ENCODE measurements at regions not wholly inside any gene's neighbourhood (a gene's known extent, or its start where the extent isn't known, plus 50 kb on each side); places are given as distances from the start of the nearest gene placed in this dataset.

DNA sequence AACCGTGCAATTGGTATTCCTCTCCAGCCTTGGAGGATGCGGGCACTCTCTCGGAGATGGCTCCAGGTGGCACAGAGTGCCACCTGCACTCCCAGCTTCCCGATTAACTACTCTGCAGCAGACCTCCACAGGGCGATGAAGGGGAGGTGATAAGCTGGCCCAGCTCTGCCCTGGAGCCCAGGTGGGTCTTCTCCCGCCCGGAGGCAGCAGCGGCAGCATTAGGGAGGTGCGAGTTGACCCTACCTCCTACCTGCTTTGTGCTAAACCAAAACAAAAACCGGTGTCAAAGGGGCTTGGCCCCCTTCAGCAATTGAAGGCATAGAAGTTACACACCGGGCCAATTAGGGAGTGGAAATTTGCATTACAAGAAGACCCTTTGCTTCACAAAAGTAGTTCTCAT, 137.4 kb upstream of the MAMLD1 start:
- Histone ChIP-seq H3K36me3 (ENCODE audit: low read depth, low read length) (no peaks in the 10 kb centered on the region), H3K27me3 (ENCODE audit: low read length) (no peaks in the 10 kb centered on the region), H4K20me1 (ENCODE audit: low read length) (no peaks in the 10 kb centered on the region), H3K9ac (ENCODE audit: low read length) (no peak overlapping the region), H3K9me3 (ENCODE audit: low read length) (no peaks in the 10 kb centered on the region), H3K4me3 (ENCODE audit: low read length) (no peak overlapping the region), H3K9me2 (replicated peaks; ENCODE audit: low read length) (no peaks in the 10 kb centered on the region), H2AFZ (ENCODE audit: low read length) (no peak overlapping the region), H3K4me1 (ENCODE audit: insufficient read depth, low read length) (no peaks in the 10 kb centered on the region), H3K27ac (ENCODE audit: low read length) (no peak overlapping the region), H3K79me2 (ENCODE audit: low read length) (no peaks in the 10 kb centered on the region), H3K4me2 (ENCODE audit: low read length) (no peak overlapping the region), H3F3A (ENCODE audit: low read length, unreplicated experiment) (no peaks in the 10 kb centered on the region)
- ChIA-PET CTCF (no interaction called here), POLR2A (ENCODE audit: unreplicated experiment) (no interaction called here)
- no peak for DNase-seq
- TF ChIP-seq, protein P1, sequence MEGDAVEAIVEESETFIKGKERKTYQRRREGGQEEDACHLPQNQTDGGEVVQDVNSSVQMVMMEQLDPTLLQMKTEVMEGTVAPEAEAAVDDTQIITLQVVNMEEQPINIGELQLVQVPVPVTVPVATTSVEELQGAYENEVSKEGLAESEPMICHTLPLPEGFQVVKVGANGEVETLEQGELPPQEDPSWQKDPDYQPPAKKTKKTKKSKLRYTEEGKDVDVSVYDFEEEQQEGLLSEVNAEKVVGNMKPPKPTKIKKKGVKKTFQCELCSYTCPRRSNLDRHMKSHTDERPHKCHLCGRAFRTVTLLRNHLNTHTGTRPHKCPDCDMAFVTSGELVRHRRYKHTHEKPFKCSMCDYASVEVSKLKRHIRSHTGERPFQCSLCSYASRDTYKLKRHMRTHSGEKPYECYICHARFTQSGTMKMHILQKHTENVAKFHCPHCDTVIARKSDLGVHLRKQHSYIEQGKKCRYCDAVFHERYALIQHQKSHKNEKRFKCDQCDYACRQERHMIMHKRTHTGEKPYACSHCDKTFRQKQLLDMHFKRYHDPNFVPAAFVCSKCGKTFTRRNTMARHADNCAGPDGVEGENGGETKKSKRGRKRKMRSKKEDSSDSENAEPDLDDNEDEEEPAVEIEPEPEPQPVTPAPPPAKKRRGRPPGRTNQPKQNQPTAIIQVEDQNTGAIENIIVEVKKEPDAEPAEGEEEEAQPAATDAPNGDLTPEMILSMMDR (conservative IDR thresholded peaks at IDR 0.05; ENCODE audit: low read depth, low read length) = no peak
- TF ChIP-seq EZH2phosphoT487 (IDR thresholded peaks at IDR 0.05; ENCODE audit: borderline replicate concordance, low read length) (no peak), EZH2 (IDR thresholded peaks at IDR 0.05; ENCODE audit: low read length, unreplicated experiment) (no peak)
- BruUV-seq (replicated peaks) = no TSS peak
- intact Hi-C loops (cut with micrococcal nuclease) = no loop called here
- no peak for ATAC-seq

DNA sequence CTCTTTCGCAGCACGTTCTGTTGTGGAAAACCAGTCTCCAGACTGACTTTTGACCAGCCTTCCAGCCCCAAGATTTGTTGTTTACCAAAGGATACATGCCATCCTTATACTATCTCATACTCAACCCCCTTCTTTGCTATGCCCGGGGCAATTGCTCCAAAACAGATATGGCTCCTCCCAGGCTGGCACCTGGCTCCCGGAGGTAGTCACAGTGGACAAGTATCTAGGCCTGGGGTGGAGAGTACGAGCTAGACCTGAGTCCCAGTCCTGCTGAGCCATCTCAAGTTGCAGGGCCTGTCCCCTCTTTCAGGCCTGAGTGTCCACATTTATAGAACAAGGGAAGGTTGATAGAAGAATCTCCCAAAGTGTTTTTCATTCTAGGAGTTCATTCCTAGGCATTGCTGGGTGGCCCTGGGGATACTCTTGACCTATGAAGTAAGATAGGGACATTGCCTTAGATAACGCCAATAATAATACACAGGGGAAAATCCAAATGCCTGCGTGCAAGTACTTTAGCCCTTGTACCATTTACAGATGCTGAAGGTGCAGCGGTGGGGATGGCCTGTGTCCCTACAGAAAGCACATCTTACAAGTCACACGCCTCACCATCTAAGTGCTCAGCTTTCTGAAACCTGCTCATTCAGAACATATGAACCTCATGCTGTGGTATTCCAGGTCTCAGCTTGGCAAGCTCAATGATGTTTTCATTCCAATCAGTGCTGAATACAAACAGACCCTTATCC, 136.7 kb upstream of the MAMLD1 start:
- Histone ChIP-seq H3K4me1 (ENCODE audit: insufficient read depth, low read length) (no peaks in the 10 kb centered on the region), H3F3A (ENCODE audit: low read length, unreplicated experiment) (no peaks in the 10 kb centered on the region), H4K20me1 (ENCODE audit: low read length) (no peaks in the 10 kb centered on the region), H2AFZ (ENCODE audit: low read length) (no peak overlapping the region), H3K36me3 (ENCODE audit: low read depth, low read length) (no peaks in the 10 kb centered on the region), H3K27ac (ENCODE audit: low read length) (no peak overlapping the region), H3K4me2 (ENCODE audit: low read length) (no peak overlapping the region), H3K9me3 (ENCODE audit: low read length) (no peaks in the 10 kb centered on the region), H3K4me3 (ENCODE audit: low read length) (no peak overlapping the region), H3K27me3 (ENCODE audit: low read length) (no peaks in the 10 kb centered on the region), H3K9ac (ENCODE audit: low read length) (no peak overlapping the region), H3K79me2 (ENCODE audit: low read length) (no peaks in the 10 kb centered on the region), H3K9me2 (replicated peaks; ENCODE audit: low read length) (no peaks in the 10 kb centered on the region)
- TF ChIP-seq EZH2 (IDR thresholded peaks at IDR 0.05; ENCODE audit: low read length, unreplicated experiment) (no peak), EZH2phosphoT487 (IDR thresholded peaks at IDR 0.05; ENCODE audit: borderline replicate concordance, low read length) (no peak)
- TF ChIP-seq, protein P1 (conservative IDR thresholded peaks at IDR 0.05; ENCODE audit: low read depth, low read length) = no peak
- ATAC-seq = no peak
- BruUV-seq (replicated peaks) = no TSS peak
- intact Hi-C loops (cut with micrococcal nuclease) = no loop called here
- POLR2A ChIA-PET (ENCODE audit: unreplicated experiment) = no interaction called here
- no peak for DNase-seq
- CTCF ChIA-PET = no interaction called here

DNA sequence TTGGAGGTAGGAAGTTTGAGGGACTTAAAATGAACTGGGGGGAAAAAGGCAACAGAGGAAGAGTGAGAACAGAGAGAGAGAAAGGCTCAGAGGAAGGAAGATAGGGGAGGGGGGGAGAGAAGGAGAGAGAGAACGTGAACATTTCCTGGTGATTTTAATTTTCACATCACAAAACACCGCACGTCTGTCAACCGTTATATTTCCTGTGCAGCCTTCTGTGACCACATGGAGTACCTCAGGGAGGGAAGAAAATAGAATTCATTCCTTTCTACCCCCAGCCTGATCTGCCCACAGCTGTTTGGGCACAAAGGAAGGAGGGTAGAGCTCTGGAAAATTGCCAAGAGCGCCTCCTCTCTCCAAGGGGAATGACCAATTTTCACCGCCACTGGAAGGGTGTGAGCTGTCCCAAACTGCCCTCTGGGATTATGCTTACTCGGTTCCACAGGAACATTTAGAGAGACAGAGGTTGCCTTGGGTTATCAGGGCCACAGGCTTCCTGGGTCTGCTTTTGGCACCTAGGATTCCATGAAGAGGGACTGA, 135.7 kb upstream of the MAMLD1 start:
- Histone ChIP-seq H3K79me2 (ENCODE audit: low read length) (no peaks in the 10 kb centered on the region), H3F3A (ENCODE audit: low read length, unreplicated experiment) (no peaks in the 10 kb centered on the region), H3K36me3 (ENCODE audit: low read depth, low read length) (no peaks in the 10 kb centered on the region), H3K27ac (ENCODE audit: low read length) (no peak overlapping the region), H3K27me3 (ENCODE audit: low read length) (no peaks in the 10 kb centered on the region), H3K9me2 (replicated peaks; ENCODE audit: low read length) (no peaks in the 10 kb centered on the region), H3K9ac (ENCODE audit: low read length) (no peak overlapping the region), H3K4me2 (ENCODE audit: low read length) (no peak overlapping the region), H3K9me3 (ENCODE audit: low read length) (no peaks in the 10 kb centered on the region), H4K20me1 (ENCODE audit: low read length) (no peaks in the 10 kb centered on the region), H3K4me1 (ENCODE audit: insufficient read depth, low read length) (no peaks in the 10 kb centered on the region), H2AFZ (ENCODE audit: low read length) (no peak overlapping the region), H3K4me3 (ENCODE audit: low read length) (no peak overlapping the region)
- TF ChIP-seq, protein P1 (conservative IDR thresholded peaks at IDR 0.05; ENCODE audit: low read depth, low read length) = no peak
- no peak for TF ChIP-seq EZH2 (IDR thresholded peaks at IDR 0.05; ENCODE audit: low read length, unreplicated experiment)
- TF ChIP-seq EZH2phosphoT487 (IDR thresholded peaks at IDR 0.05; ENCODE audit: borderline replicate concordance, low read length) = no peak
- no peak for ATAC-seq
- no TSS peak for BruUV-seq (replicated peaks)
- intact Hi-C loops (cut with micrococcal nuclease) = no loop called here
- ChIA-PET POLR2A (ENCODE audit: unreplicated experiment) (no interaction called here), CTCF (no interaction called here)
- no peak for DNase-seq

Data from PC-3 (cell line).